HG03159 (cell line): ENCODE measurements at regions not wholly inside any gene's neighbourhood (a gene's known extent, or its start where the extent isn't known, plus 50 kb on each side); places are given as distances from the start of the nearest gene placed in this dataset.
A peak's percentile ranks its signal among the peaks of the same experiment; 100 is the strongest.

Experiments used
- ATAC-seq: cut with Tn5 transposase; IDR thresholded peaks from one replicate; pipeline ENCODE4 v1.9.1; 2021; ENCODE audit warnings: mild to moderate bottlenecking, moderate library complexity; ENCODE audit not compliant: unreplicated experiment

GRCh38 chr9:16223074-16223871 is 647.2 kb downstream of the BNC2 start:
- no peak for ATAC-seq

GRCh38 chr9:16230731-16231130 is 639.7 kb downstream of the BNC2 start:
- no peak for ATAC-seq

GRCh38 chr9:16236311-16236710 is 634.2 kb downstream of the BNC2 start:
- no peak for ATAC-seq

- ATAC-seq: no peak
Observed at GRCh38 chr9:16236882-16237281, 633.6 kb downstream of the BNC2 start.

- ATAC-seq: no peak
Observed at GRCh38 chr9:16238623-16239138, 631.8 kb downstream of the BNC2 start.

DNA sequence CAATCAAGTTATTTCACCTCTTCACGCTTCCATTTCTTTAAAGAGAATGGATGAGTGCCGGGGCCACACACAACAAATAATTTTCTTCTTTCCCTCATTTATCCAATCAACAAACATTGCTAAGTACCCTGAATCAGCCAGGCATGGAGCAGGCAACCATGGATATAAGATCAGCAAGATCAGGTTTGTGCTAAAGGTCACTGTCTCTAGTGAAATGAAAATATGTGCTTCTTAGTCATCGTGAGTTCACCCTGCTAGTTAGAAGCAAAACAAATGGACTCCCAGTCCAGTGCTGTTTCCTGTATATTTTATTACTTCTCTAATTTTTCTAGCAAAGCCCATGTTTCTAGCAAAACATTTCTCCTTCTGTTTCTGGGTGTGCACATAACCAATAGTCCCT is 629.2 kb downstream of the BNC2 start:
- ATAC-seq: no peak

DNA sequence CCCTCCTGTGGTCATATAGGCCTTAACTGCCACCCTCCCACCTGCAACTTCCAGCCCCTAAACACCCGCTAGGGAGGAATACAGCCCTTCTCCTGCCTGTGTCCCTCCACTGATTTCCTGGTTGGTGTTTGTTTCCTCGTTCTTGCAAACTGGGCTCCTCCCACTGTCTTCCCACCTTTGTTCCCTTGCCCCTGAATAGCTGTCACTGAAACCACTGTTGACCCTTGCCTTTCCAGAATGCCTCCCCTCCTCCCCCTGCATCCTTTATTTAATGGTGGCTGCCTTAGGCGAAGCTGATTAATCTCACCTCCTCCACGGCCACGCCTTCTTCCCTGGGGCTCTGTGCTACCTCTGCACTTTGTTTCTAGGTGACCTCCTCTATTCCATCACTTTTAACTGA is 626.7 kb downstream of the BNC2 start:
- no peak for ATAC-seq

- ATAC-seq: no peak
Observed at GRCh38 chr9:16245756-16246440, 624.6 kb downstream of the BNC2 start.

DNA sequence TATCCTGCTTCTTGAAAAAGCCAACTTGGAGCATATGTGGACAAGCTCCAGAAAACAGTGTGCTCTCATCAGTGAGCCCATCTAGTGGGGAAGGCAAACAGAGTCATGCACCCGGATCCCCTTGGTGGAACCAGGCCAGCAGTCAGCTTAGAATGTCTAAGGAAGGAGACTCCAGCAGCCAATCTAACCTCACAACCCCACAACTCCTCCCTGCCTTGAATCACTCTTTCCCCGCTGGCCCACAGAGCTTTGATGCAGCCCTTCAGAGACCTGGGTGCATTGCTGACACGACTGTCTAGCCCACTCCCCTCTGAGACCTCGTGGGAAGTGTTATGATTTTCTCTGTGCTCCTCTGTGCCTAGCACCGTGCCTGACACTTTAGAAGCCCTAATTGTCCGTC is 623.7 kb downstream of the BNC2 start:
- ATAC-seq: no peak

GRCh38 chr9:16247188-16247875 is 623.1 kb downstream of the BNC2 start:
- no peak for ATAC-seq

- no peak for ATAC-seq
Observed at GRCh38 chr9:16248822-16249221, 621.6 kb downstream of the BNC2 start.

- no peak for ATAC-seq
Observed at GRCh38 chr9:16252616-16253015, 617.9 kb downstream of the BNC2 start.

GRCh38 chr9:16254674-16255073 is 615.8 kb downstream of the BNC2 start:
- no peak for ATAC-seq

DNA sequence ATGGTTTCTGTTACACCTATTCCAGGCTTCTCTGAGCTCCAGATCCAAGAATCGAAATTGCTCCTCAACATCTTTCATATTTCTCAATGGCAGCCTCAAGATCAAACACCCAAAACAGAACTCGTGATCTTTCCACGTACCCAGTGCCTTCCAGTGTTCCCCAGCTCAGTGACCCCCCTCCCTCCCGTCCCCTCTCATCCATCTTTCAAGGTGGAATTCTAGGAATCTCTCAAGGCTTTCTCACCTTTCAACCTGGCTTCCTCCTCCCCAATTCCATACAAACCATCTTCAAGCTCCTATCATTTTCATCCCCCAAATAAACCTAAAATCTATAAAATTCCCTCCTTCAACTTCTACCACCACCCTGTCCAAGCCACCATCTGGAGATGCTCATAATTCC is 615.3 kb downstream of the BNC2 start:
- no peak for ATAC-seq

- no peak for ATAC-seq
Observed at GRCh38 chr9:16257604-16258003, 612.9 kb downstream of the BNC2 start.

GRCh38 chr9:16258191-16258590 is 612.3 kb downstream of the BNC2 start:
- ATAC-seq: no peak

DNA sequence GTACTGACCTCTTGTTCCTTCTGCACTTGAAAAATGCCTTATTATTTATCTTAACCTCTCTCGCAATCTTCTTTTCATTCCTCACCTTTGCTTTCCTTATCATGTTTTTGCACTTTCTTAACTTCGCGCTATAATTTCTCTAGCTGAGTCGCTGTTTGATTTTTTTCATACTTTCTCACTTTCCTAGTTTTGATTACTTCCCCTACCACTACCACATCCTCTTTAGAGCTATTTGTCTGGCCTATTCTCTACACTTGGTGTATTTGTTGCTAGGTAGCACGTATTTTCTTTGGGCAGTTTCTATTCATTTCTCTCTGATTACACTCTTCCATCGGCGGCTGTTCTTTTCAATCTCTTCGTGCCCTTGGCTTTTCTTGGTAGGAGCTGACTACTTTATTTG is 611.8 kb downstream of the BNC2 start:
- peak; percentile 49 for ATAC-seq

DNA sequence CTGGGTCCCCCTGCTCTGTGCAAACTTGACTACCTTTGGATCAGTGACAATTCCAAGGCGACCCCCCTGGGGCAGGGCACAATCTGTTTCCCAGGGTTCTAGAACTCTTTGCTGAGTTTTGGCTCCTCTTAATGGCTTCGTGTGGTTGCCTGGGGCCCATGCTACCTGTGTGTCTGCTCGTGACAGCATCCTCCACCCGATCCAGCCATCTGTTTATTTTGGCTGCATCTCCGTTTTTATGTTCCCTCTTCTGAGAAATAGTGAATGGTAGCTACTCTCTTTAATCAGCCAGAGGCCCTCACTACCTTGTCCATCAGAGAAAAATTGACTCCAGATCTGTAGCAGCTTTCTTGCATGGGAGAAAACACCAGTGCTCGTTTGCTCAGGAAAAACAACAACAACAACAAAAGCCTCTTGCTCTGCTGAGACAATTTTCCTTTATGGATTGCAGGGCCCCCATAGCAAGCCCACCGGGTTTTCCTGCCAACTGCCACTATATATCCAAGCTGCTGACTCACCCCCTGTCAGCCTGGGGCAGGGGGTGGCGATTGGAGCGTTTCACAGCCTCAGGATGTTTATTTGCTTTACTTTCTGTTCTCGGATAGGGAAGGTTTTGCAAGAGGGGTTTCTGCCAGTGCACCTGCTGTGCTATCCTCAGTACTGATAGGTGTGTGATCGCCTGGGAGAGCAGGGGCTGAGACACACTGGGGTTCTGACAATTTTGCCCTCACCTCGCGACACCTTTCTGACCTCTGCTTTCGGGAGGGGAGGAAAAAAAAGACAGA is 607.8 kb downstream of the BNC2 start:
- ATAC-seq: no peak

GRCh38 chr9:16265688-16266087 is 604.8 kb downstream of the BNC2 start:
- ATAC-seq: no peak

- no peak for ATAC-seq
Observed at GRCh38 chr9:16266648-16267276, 603.7 kb downstream of the BNC2 start.
